HPDE6-E6E7 (cell line): ENCODE measurements at regions not wholly inside any gene's neighbourhood (a gene's known extent, or its start where the extent isn't known, plus 50 kb on each side); places are given as distances from the start of the nearest gene placed in this dataset.
"Not testable (repeated sequence)": the region's sequence is repeated elsewhere in the genome, so short reads cannot be mapped to it uniquely, and the experiment has no call there.

Experiments
- DNase-seq: peaks from one replicate; pipeline ENCODE4 v3.0.0; 2011; ENCODE audit warnings: missing footprints; ENCODE audit errors: extremely low spot score

DNA sequence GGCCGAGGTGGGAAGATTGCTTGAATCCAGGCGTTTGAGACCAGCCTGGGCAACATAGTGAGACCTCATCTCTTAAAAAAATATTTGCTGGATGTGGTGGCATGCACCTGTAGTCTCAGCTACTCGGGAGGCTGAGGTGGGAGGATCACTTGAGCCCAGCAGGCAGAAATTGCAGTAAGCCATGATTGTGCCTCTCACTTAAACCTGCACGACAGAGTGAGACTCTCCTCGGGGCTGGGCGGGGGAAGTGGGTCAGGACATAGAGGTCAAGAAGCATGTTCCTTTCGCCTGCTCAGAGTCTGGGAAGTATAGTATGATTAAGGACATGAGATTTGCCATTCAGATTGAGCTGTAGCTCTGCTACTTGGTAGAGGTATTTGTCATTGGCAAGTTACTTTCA lies 52.3 kb downstream of the SEPTIN7 start:
- not testable (repeated sequence) for DNase-seq

DNA sequence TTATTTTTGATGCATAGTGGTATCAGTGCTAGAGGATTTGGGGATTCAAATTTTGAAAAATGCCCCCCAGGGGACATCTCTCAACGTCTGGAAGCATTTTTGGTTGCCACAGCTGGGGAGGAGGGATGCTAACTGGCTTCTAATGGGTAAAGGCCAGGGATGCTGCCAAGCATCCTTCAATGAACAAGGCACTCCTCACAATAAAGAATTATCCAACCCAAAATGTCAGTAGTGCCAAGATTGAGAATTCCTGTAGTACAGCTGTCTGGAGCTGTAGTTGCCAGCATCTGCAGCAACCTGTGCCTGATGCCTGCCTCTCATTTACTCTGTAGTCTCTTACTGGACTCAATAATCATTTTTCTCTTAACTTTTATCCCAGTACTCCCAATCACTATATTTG lies 53.5 kb downstream of the SEPTIN7 start:
- no peak for DNase-seq

DNA sequence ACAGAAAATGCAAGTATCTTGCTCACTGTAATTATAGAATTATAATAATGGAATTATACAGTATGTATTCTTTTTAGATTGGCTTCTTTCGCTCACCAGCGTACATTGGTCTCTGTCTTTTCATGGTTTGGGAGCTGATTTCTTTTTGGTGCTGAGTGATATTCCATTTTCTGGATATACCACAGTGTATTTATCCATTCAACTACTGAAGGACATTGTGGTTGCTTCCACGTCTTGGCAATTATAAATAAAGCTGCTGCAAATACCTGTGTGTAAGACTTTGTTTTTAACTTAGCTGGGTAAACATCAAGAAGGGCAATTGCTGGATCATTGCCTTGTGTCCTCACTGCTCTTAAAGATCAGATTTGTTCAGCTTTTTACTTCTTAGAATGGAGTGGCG lies 55.3 kb downstream of the SEPTIN7 start:
- no peak for DNase-seq

DNA sequence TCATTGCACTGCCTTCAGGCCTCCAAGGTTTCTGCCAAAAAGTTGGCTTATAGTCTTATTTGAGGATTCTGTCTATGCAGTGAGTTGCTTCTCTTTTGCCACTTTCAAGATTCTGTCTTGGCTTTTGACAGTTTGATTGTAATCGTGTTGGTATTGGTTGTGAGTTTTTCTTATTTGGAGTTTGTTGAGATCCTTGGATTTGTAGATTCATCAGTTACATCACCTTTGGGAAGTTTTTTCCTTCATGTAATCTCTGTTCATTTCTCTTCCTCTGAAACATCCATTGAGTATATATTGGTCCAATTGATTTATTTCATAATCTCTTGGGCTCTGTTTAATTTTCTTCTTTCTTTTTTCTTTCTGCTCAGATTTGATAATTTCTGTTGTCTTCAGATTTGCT lies 59.8 kb downstream of the SEPTIN7 start:
- no peak for DNase-seq

DNA sequence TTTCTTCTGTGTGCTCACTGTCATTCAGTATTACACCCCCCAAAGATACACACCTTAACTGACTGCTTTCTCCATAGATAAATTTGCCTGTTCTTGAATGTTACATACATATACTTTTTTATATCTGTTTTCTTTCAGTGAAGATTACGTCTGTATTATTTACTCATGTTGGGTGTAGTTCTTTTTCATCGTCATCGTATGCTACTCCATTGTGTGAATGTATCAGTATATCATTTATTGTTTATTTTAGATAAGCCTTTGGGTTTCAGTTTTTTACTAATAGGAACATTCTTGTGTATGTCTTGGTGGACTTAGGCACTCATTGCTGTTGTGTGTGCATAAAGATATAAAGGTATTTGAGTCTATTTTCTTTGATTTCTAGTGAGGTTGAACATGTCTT lies 64.4 kb downstream of the SEPTIN7 start:
- DNase-seq: no peak

DNA sequence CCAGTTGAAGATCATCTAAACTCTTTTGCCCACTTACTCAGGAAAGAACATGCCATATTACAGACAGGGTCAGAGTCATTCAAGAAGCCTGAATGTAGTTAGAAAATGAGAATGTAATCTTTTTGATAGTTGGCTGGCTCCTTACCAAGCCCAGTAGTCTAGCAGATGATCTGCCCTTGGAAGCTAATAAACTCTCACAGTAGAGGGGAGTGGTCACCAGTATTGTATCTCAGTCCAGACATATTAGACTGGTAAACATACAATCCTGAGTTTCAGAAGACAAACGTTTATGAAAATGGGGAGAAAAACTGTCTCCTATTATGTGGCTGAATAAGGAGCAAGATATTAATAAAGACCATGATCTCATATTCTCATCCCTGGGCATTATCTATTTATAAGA lies 65.3 kb downstream of the SEPTIN7 start:
- DNase-seq: no peak

DNA sequence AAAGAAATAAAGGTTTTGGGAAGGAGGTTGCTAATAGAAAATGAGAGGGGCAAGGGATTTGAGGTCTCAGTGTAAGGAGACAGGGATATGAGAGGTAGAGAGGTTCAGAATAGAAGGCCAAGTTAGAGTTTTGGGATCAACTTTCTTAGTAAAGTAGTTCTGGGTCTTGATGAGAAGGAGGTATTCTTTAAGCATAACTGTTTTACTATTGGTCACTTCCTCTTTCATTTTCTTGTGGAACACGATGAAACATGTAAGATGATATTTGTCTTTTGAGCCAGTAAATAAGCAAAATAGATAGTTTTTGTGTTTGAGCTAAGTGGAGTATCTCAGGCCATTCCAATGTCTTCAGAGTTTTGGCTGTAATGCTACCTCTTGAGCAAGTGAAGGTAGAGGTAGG lies 68.3 kb downstream of the SEPTIN7 start:
- not testable (repeated sequence) for DNase-seq

DNA sequence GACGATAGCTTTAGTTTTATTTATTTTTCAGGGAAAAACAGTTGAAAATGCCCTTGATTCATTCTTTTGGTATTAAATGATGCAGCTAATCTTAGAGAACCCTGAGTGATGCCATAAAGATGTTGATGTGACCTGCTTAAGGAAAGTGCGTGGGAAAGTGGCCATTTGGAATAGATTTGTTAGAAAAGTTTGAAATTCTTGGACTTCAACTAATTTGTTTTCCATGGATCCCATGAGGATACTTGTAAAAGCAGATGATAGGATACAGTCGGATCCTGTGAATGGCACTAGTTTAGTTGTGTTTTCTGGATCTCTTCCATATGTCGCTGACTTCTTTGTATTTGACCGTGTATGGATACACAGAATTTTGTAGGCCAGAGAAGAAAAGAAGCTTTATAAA lies 69.0 kb downstream of the SEPTIN7 start:
- no peak for DNase-seq

DNA sequence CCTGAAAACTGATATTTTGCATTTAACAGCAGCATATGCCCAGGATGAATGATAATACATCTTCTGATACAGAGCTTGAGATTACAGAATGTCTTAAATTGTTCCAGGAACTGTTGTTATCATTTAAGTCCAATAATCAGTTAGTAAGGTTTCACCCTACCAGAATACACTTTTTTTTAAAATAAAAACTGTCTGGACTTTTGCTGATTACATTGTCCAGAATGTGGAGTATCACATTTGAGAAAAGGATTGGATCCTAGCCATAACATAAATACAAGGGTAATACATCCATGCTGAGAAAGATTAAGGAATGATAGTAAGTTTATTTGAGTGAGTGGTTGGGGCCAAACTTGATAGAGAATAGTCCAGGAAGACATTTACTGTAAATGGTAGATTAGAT lies 71.0 kb downstream of the SEPTIN7 start:
- no peak for DNase-seq

DNA sequence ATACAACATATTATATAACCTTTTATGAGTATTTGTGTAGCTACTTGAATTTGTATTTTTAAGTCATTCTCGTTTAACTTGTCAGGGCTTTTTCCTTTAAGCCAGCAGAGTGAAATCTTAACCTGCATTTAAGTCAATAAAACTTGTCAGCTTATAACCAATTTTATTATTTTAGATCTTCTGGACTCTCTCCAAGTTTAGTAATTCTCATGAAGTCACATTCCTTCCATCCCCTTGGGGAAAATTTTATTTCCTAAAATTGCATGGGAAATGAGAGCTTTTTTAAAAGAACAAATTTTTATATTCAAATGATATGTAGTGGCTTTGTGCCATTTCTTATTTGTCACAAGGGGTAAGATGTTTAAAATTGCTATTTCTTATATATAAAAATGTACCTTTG lies 74.0 kb downstream of the SEPTIN7 start:
- DNase-seq: no peak

DNA sequence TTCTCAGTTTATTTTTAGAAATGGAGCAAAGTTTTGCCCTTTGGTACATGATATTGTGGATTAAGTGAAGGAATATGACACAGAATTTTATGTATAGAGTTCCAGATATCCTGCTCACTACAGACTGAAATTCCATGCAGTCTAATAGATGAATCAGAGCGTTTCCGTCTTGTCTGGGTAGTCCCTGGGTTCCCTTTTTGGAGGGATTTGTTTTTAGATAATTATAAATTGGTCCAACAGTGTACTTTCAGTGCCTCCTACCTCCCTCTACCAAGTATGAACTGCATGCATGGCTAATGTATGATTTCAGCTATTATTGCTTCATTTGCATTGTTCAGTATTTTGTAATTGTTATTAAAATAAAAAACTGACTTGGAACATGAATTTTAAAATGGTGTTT lies 74.4 kb downstream of the SEPTIN7 start:
- DNase-seq: no peak

DNA sequence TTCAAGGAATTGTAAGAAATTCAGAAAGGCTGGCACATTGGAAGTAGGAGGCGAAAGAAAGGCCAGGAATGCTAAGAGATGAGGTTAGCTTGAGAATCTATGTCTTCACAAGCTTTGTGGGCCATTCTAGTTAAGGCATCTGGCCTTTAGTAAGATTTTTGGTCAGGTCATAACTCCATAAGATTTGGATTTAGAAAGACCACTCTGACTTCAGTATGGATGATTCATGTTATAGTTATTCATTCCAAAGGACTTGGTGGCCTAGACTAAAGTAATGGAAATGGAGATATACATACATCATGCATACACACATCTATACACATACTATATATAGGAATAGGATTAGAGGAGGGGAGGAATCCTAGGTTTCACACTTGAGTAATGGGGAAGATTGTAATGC lies 77.5 kb downstream of the SEPTIN7 start:
- no peak for DNase-seq

DNA sequence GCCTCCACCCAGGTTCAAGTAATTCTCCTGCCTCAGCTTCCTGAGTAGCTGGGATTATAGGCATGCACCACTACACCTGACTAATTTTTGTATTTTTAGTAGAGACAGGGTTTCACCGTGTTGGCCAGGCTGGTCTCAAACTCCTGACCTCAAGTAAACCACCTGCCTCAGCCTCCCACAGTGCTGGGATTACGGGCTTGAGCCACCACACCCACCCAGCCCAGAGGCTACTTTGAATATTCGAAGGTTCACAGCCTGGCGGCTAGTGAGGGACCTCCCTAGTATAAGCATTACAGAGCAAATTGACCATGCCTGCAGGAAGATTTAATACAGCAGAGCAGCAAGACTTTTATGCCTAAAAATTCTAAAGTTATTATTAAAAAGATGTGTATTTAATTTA lies 86.6 kb downstream of the SEPTIN7 start:
- DNase-seq: not testable (repeated sequence)

DNA sequence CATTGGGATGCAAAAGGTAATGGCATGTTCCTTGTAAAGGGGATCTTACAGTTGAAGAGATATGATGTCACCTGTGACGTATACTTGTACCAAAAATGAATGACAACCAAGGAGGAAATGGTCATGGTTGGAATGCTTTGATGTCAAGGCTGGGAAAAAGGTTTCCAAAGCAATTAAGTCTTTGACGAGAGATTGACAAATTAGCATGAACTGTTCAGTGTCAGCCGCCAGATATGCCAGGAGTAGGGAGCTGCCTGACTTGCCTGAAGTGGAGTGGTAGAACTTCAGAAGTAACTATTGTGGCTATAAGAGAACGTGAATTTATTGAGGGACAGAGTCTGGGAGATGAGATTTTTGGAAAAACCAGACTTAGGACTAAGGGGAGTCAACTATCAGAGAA lies 88.1 kb downstream of the SEPTIN7 start:
- DNase-seq: no peak

DNA sequence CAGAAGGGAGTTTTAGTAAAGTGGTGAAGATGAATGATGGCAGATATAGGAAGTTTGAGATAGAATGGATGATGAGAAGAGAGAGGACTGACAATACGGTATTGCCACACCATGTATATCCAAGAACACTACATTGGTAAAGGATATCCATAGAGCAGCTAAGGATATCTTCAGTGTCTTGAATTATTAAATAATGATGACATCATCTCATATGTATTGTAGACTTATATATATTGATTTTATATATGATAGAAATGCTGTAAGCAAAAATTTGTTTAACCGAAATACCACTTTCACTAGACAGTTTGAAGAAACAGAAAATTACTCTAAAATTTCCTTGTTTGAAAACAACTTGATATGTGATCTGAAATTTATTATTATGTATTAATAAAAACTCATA lies 89.0 kb downstream of the SEPTIN7 start:
- DNase-seq: no peak

DNA sequence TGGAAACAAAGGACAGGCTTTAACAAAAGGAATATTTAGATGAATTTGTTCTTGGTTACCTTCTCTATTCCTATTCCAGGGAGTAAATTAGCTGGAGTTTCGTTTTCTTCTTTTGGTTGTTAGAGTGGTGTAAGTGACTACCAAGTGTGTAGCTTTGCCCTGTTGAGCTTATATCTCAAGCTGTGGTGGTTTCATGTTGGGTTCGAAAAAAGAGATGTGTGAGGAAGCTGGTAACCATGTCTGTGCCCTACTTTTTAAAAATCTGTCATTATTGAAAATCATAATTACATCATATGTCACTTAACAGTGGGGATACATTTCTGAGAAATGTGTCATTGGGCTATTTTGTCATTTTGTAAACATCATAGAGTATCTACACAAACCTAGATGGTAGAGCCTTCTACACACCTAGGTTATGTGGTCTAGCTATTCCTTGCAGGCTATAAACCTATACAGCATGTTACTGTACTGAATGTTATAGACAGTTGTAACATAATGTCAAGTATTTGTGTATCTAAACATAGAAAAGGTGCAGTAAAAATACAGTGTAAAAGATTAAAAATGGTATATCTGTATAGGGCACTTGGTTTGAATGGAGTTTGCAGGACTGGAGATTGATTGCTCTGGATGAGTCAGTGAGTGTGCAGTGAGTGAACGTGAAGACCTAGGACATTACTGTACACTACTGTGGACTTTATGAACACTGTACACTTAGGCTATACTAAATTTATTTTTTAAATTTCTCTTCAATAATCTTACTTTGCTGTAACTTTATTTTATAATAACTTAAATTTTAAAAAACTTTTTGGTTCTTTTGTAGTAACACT lies 90.4 kb downstream of the SEPTIN7 start:
- DNase-seq: no peak

DNA sequence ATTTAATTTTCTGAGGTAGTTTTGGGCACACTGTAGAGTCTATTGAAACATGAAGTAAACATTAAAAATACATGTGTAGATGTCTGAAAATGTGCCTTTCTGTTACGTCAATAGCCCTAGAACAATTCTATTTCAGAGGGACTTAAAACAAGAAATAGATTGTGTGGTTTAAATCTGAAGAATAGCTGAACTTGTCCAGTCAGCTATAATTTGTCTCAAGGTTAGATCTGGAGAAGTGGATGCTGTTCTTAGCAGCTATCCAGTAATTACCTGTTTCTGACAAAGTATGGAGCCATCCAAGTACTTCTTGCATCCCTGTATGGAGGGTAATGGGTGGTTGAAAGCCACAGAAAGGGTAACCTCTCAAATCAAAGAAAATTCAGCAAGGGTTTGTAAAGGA lies 92.8 kb downstream of the SEPTIN7 start:
- no peak for DNase-seq

DNA sequence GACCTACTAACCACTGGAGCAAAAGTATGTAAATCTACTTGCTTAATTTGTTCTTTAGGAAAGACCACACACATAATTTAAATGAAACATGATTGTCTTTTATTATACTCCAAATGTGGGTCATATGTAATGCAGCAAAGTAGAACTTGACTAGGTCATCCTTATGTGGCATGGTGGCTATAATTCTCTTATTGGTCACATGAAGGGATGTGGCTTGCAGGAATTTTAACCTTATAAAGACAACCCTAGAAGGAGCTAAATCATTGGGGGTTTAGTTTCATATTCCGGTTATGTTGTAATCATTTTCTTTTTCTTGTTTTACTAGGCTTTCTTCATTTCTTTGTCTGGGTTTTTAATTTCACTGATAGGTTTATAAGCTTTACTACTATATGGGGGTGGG lies 93.9 kb downstream of the SEPTIN7 start:
- no peak for DNase-seq

DNA sequence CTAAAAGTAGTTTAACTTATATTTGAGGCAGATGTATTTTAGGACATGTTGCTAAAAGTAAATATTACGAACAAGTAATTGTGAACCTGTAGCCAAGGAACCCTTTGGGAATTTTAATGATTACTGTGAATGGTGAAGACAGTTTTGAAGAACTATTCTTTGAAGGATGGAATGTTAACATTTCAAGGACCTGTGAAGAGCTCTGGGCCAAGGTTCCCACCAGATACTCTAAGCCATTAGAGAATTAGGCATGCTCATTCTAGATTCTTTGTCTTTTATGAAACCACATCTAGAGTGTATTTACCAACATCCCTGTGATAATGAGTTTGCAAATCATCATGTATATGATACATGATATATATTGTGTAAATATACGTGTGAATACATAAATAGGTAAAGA lies 99.8 kb downstream of the SEPTIN7 start:
- DNase-seq: no peak

DNA sequence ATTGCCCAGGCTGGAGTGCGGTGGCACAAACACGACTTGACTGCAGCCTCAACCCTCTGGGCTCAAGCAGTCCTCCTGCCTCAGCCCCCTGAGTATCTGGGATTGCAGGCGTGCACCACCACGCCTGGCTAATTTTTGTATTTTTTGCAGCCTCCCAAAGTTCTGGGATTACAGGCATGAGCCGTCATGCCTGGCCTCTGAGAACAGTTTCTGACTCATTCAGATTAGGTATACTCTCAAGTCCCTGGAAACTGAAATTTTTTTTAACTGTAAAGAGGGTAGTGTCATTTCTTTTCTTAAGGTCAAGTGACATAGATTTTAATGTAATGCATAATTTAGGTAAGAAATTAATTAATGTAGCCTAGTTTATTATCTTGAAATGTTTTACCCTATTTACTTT lies 104.7 kb downstream of the SEPTIN7 start:
- DNase-seq: no peak

DNA sequence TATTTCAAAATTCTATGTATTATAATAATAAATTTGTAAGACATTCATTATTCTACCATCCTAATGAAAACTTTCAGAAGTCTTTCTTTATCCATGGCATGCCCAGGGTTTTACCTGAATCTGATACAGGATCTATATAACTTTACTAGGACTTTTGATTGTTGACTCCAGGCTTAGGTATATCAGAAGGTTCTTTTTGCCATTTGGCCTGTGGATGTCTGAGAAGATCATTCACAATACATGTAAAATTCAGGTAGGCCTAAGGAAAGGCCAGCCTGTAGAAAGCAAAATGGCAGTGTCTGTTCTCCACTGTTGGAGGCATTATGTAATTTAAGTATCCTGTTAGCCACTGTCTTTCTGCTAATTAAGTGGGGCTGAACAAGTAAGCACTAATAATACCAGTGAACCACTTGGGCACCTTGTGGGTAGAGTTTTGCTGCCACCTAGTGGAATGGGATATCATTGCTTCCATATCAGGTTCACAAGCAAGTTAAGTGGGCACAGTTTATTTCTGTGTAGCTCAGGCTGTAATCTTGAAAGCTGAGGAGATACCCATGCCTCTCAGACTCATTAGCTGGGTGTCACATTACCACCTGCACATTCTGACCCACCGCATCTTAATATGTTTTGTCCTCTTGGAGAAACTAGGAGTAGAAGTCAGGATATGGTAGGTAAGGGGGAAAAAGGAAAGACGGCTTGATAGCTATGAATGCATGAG lies 105.5 kb downstream of the SEPTIN7 start:
- peak; percentile 25 for DNase-seq

DNA sequence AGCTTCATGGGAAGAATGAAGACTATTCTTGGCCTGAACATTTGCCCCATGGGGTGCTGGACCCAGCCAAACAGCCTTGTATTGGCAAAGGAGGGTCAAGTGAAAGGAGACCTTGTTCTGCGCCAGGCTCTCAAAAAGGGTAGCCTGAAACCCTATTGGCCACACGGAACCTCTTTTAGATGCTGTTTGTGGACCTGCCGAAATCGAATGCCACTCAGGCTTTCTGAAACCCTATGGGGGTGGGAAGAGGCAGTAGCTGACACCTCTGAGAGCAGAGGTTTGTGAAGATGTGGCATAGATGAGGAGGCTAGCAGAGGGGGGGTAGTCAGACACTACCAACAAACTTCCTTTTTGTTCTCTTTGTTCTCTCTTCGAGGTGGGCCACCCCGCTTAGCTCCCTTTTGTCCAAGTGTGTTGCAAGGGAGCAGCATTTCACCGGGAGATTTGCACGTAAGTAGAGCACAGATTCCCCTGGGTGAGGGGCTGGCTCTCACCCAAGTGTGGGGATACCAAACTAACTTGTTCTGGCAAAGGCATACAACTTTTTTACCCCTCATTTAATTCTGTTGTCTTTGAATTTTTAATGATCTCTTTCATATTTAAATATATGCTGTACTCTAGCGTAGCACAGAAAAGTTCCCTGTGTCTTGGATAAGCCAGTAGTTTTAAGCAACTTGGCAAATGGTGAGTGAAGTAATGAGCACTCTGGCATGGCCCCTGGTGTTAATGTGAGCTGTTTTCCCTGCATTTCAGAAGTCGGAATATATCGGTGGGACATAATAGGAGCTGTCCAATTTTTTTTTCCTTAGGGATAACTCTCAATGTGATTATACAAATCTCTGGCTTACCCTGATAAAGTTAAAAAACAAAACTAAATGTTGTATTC lies 107.7 kb downstream of the SEPTIN7 start:
- DNase-seq: no peak
